Thyroid gland (tissue), 4 donors: ENCODE measurements at regions not wholly inside any gene's neighbourhood (a gene's known extent, or its start where the extent isn't known, plus 50 kb on each side); places are given as distances from the start of the nearest gene placed in this dataset.
A peak's percentile ranks its signal among the peaks of the same experiment; 100 is the strongest.

Experiments used
- DNase-seq, 2 donors: peaks; one replicate each; pipeline ENCODE4 v3.0.0-alpha.2; 2019
- H3K27ac ChIP-seq, 3 donors: fragments of 200-600 bp; sonication (generic); 1 replicate in 2 of 3; 2 replicates in 1 of 3; pipeline ENCODE4 v1.5.1; 2016 to 2019; ENCODE audit warnings: mild to moderate bottlenecking in 1 of 3, moderate library complexity in 1 of 3
- H3K27me3 ChIP-seq: fragments of 200-600 bp; sonication (generic); one replicate; pipeline ENCODE4 v1.5.1; 2019
- H3K36me3 ChIP-seq, 2 donors: fragments of 200-600 bp; sonication (generic); one replicate each; pipeline ENCODE4 v1.5.1; 2016 to 2019
- H3K4me1 ChIP-seq, 2 donors: fragments of 200-600 bp; sonication (generic); one replicate each; pipeline ENCODE4 v1.5.1; 2017 to 2019
- H3K4me3 ChIP-seq, 3 donors: fragments of 200-600 bp; sonication (generic); replicated peaks in 1 of 3; 1 replicate in 2 of 3; 2 replicates in 1 of 3; pipeline ENCODE4 v1.5.1; 2016; ENCODE audit warnings: mild to moderate bottlenecking in 1 of 3
- H3K9me3 ChIP-seq: fragments of 200-600 bp; sonication (generic); one replicate; pipeline ENCODE4 v1.5.1; 2017
- CTCF ChIP-seq, 6 experiments: fragments of 200-600 bp in 3 of 6; fragments of 450-650 bp in 3 of 6; sonication (generic) in 3 of 6; IDR thresholded peaks; one replicate each; pipeline ENCODE4 v1.5.1; 2016 to 2019; ENCODE audit warnings: antibody characterized with exemption in 6 of 6, mild to moderate bottlenecking in 2 of 6, inconsistent platforms in 1 of 6, moderate library complexity in 1 of 6
- POLR2A ChIP-seq, 2 donors: fragments of 450-650 bp; IDR thresholded peaks; one replicate each; pipeline ENCODE4 v1.6.1; 2017; ENCODE audit warnings: antibody characterized with exemption in 2 of 2, mild to moderate bottlenecking in 2 of 2, moderate library complexity in 1 of 2
- WGBS, 2 donors: methylation state at CpG; one replicate each; pipeline ENCODE4 v1.1.5; 2017; 5-methylcytosine and 5-hydroxymethylcytosine counted together
- intact Hi-C: fragments of 100-400 bp; cut with DNase I; formaldehyde crosslinking; loops from one replicate; pipeline ENCODE4 v1.15.1; 2023

- no peak for DNase-seq
- Histone ChIP-seq H3K9me3 (no peaks in the 10 kb centered on the region), H3K4me3 (no peak overlapping the region), H3K27me3 (no peaks in the 10 kb centered on the region), H3K36me3 (no peaks in the 10 kb centered on the region), H3K27ac (no peak overlapping the region), H3K4me1 (no peaks in the 10 kb centered on the region)
- intact Hi-C loops = no loop called here
- WGBS, 2 donors = 60% methylated on average over 5 of the region's 5 CpGs
- no peak for TF ChIP-seq POLR2A (IDR thresholded peaks at IDR 0.05)
These were observed 198.7 kb upstream of the CEP162 start for GRCh38 chr6:84425971-84426705.

GRCh38 chr6:84424956-84425355 lies 197.5 kb upstream of the CEP162 start:
- Histone ChIP-seq H3K4me1 (no peaks in the 10 kb centered on the region), H3K27me3 (no peaks in the 10 kb centered on the region)
- intact Hi-C loops = no loop called here

GRCh38 chr6:84422380-84422968 lies 195.0 kb upstream of the CEP162 start:
- intact Hi-C loops = no loop called here
- peak in 1 of 2 donors; percentile 13 for DNase-seq
- Histone ChIP-seq H3K27me3 (no peaks in the 10 kb centered on the region), H3K27ac (no peak overlapping the region), H3K4me1 (no peaks in the 10 kb centered on the region), H3K4me3 (no peak overlapping the region), H3K36me3 (no peaks in the 10 kb centered on the region), H3K9me3 (no peaks in the 10 kb centered on the region)
- WGBS, 2 donors = 13 to 14% methylated on average over 13 of the region's 13 CpGs
- TF ChIP-seq POLR2A (IDR thresholded peaks at IDR 0.05) (no peak), CTCF (IDR thresholded peaks at IDR 0.05) (peak in 2 of 6 experiments; percentile 9 to 41)

More at GRCh38 chr6:84424956-84425355, 197.5 kb upstream of the CEP162 start:
- Histone ChIP-seq H3K4me3 (no peak overlapping the region), H3K27ac (no peak overlapping the region), H3K36me3 (no peaks in the 10 kb centered on the region), H3K9me3 (no peaks in the 10 kb centered on the region)
- no peak for DNase-seq
- WGBS, 2 donors = 14 to 30% methylated on average over 4 of the region's 4 CpGs
- TF ChIP-seq POLR2A (IDR thresholded peaks at IDR 0.05) = no peak
- no peak for TF ChIP-seq CTCF (IDR thresholded peaks at IDR 0.05)

- 49 to 54% methylated on average over 5 of the region's 5 CpGs for WGBS, 2 donors
- no peaks in the 10 kb centered on the region for H3K36me3 ChIP-seq
- no peak for DNase-seq
- H3K9me3 ChIP-seq = no peaks in the 10 kb centered on the region
- intact Hi-C loops = no loop called here
- H3K27me3 ChIP-seq = no peaks in the 10 kb centered on the region
- no peaks in the 10 kb centered on the region for H3K4me1 ChIP-seq
- TF ChIP-seq POLR2A (IDR thresholded peaks at IDR 0.05) (no peak), CTCF (IDR thresholded peaks at IDR 0.05) (no peak)
- no peak overlapping the region for H3K27ac ChIP-seq
- no peak overlapping the region for H3K4me3 ChIP-seq
These were observed 193.6 kb upstream of the CEP162 start for GRCh38 chr6:84421031-84421430.

GRCh38 chr6:84417260-84417659 lies 189.8 kb upstream of the CEP162 start:
- Histone ChIP-seq H3K9me3 (no peaks in the 10 kb centered on the region), H3K36me3 (no peaks in the 10 kb centered on the region), H3K4me3 (no peak overlapping the region), H3K4me1 (no peaks in the 10 kb centered on the region), H3K27me3 (no peaks in the 10 kb centered on the region), H3K27ac (no peak overlapping the region)
- DNase-seq = no peak
- intact Hi-C loops = no loop called here
- no peak for TF ChIP-seq POLR2A (IDR thresholded peaks at IDR 0.05)
- no peak for TF ChIP-seq CTCF (IDR thresholded peaks at IDR 0.05)
- WGBS, 2 donors = 60 to 89% methylated on average over 3 of the region's 3 CpGs
